ENCODE measurements at regions not wholly inside any gene's neighbourhood (a gene's known extent, or its start where the extent isn't known, plus 50 kb on each side); places are given as distances from the start of the nearest gene placed in this dataset.

DNA sequence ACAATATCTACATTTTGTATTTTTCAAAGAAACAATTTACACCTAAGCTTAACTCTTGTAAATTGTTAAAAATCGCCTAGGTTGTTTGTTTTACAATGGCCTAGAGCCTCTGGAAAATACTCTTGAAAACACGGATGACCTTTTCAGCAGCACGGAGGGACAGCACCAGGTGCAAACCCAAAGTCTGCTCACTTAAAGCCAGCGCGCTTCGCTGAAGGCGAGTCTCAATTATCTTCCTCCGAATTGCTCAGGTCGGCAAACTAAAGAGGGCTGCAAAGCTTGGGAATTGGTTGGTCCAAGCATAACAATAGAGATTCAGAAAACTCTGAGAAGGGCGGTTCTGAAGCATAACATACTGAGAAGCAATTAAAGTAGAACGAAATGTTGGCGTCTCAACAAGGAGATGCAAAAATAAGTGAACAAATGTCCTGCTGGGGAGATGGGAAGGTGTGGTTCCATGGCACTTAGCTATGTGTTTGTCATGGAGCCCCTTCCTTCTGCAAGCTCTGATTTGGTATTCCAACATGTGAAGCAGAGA is 139.9 kb upstream of the PITRM1 start:
- H3K27ac ChIP-seq (ENCODE audit: low read depth, low read length, poor library complexity, severe bottlenecking): no peak overlapping the region

DNA sequence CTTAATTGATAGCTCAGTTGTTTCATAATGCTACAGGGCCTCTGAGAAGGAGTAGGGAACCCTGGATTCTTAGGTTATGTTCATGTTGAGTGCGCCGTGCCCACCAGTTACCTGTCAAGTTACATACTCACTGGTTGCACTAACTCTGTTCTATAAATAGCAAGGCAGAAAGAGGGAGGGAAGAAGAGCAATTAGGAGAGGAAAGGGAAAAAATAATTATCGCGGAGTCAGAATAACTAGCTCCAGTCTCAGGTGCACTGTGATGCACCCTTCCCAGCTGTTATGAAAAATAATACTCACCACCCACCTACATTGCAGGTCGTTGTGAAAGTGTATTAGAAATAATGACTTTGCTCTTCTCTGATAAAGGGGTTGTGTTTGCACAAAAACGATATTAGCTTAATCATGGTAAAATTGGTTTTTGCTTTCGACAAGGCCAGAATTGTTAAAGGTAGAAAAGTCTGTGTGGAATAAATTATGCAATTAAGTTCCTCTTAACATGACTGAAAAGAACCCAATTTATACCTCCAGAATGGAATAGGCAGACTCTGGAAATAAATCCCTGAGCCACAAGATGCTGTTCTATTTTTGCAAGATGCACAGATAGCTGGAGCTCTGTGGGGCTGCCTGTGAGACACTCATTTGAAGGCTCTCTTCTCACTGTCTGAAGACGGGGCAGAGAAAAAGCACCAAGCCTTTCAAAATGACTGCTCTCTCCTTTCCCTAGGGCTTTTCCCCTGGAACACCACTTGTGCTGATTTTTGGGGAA is 137.6 kb upstream of the PITRM1 start:
- Histone ChIP-seq H3F3A (ENCODE audit: insufficient read depth, low read length) (no peaks in the 10 kb centered on the region), H3K4me2 (ENCODE audit: low read length) (no peak overlapping the region), H3K4me3 (ENCODE audit: low read depth, low read length, poor library complexity, severe bottlenecking) (no peak overlapping the region), H3K9me2 (ENCODE audit: low read depth, low read length) (no peaks in the 10 kb centered on the region), H3K4me1 (ENCODE audit: insufficient read depth, low read length, severe bottlenecking) (no peaks in the 10 kb centered on the region), H3K9ac (ENCODE audit: low read length) (no peak overlapping the region), H3K27ac (ENCODE audit: low read depth, low read length, poor library complexity, severe bottlenecking) (no peak overlapping the region), H3K27me3 (ENCODE audit: insufficient read depth, low read length) (no peaks in the 10 kb centered on the region), H4K20me1 (ENCODE audit: insufficient read depth, low read length) (no peaks in the 10 kb centered on the region), H2AFZ (ENCODE audit: low read length) (no peak overlapping the region), H3K79me2 (ENCODE audit: insufficient read depth, low read length) (no peaks in the 10 kb centered on the region), H3K9me3 (ENCODE audit: low read length) (no peaks in the 10 kb centered on the region), H3K36me3 (ENCODE audit: insufficient read depth, low read length) (no peaks in the 10 kb centered on the region)
- TF ChIP-seq EZH2 (IDR thresholded peaks at IDR 0.05; ENCODE audit: borderline replicate concordance, low read length): no peak
- TF ChIP-seq, protein P1, sequence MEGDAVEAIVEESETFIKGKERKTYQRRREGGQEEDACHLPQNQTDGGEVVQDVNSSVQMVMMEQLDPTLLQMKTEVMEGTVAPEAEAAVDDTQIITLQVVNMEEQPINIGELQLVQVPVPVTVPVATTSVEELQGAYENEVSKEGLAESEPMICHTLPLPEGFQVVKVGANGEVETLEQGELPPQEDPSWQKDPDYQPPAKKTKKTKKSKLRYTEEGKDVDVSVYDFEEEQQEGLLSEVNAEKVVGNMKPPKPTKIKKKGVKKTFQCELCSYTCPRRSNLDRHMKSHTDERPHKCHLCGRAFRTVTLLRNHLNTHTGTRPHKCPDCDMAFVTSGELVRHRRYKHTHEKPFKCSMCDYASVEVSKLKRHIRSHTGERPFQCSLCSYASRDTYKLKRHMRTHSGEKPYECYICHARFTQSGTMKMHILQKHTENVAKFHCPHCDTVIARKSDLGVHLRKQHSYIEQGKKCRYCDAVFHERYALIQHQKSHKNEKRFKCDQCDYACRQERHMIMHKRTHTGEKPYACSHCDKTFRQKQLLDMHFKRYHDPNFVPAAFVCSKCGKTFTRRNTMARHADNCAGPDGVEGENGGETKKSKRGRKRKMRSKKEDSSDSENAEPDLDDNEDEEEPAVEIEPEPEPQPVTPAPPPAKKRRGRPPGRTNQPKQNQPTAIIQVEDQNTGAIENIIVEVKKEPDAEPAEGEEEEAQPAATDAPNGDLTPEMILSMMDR (IDR thresholded peaks at IDR 0.05; ENCODE audit: low read length): no peak

More for the DNA sequence above, 139.9 kb upstream of the PITRM1 start:
- Histone ChIP-seq H4K20me1 (ENCODE audit: insufficient read depth, low read length) (no peaks in the 10 kb centered on the region), H3K27me3 (ENCODE audit: insufficient read depth, low read length) (no peaks in the 10 kb centered on the region), H3K4me1 (ENCODE audit: insufficient read depth, low read length, severe bottlenecking) (no peaks in the 10 kb centered on the region), H3K9me3 (ENCODE audit: low read length) (no peaks in the 10 kb centered on the region), H3K79me2 (ENCODE audit: insufficient read depth, low read length) (no peaks in the 10 kb centered on the region), H2AFZ (ENCODE audit: low read length) (no peak overlapping the region), H3K4me3 (ENCODE audit: low read depth, low read length, poor library complexity, severe bottlenecking) (no peak overlapping the region), H3K9ac (ENCODE audit: low read length) (no peak overlapping the region), H3K9me2 (ENCODE audit: low read depth, low read length) (no peaks in the 10 kb centered on the region), H3F3A (ENCODE audit: insufficient read depth, low read length) (no peaks in the 10 kb centered on the region), H3K36me3 (ENCODE audit: insufficient read depth, low read length) (no peaks in the 10 kb centered on the region), H3K4me2 (ENCODE audit: low read length) (no peak overlapping the region)
- TF ChIP-seq EZH2 (IDR thresholded peaks at IDR 0.05; ENCODE audit: borderline replicate concordance, low read length): no peak
- TF ChIP-seq, protein P1 (IDR thresholded peaks at IDR 0.05; ENCODE audit: low read length): no peak

DNA sequence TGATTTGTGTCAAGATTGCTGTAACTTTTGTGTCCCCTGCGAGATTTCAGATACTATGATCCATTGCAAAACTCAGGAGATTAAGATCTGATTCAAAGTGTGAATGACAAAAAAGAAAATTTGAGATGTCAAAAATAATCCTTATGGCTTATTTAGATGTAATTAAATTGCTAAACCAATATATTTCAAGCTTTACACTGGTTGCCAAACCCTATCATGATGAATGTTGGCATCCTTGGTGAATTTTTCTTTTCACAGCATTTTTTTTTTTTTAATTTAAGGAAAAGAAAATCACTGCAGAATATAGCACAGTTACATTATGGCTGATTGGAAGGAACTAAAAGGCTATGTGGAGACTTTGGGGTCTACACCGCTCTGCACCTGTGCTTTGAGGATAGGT is 133.5 kb upstream of the PITRM1 start:
- Histone ChIP-seq H3K79me2 (ENCODE audit: insufficient read depth, low read length) (no peaks in the 10 kb centered on the region), H3K4me2 (ENCODE audit: low read length) (no peak overlapping the region), H3K4me1 (ENCODE audit: insufficient read depth, low read length, severe bottlenecking) (no peaks in the 10 kb centered on the region), H3K36me3 (ENCODE audit: insufficient read depth, low read length) (no peaks in the 10 kb centered on the region), H3K27ac (ENCODE audit: low read depth, low read length, poor library complexity, severe bottlenecking) (no peak overlapping the region), H4K20me1 (ENCODE audit: insufficient read depth, low read length) (no peaks in the 10 kb centered on the region), H3K9me3 (ENCODE audit: low read length) (no peaks in the 10 kb centered on the region), H3K9ac (ENCODE audit: low read length) (no peak overlapping the region), H3K27me3 (ENCODE audit: insufficient read depth, low read length) (no peaks in the 10 kb centered on the region), H3F3A (ENCODE audit: insufficient read depth, low read length) (no peaks in the 10 kb centered on the region), H2AFZ (ENCODE audit: low read length) (no peak overlapping the region), H3K4me3 (ENCODE audit: low read depth, low read length, poor library complexity, severe bottlenecking) (no peak overlapping the region), H3K9me2 (ENCODE audit: low read depth, low read length) (no peaks in the 10 kb centered on the region)
- TF ChIP-seq, protein P1 (IDR thresholded peaks at IDR 0.05; ENCODE audit: low read length): no peak
- TF ChIP-seq EZH2 (IDR thresholded peaks at IDR 0.05; ENCODE audit: borderline replicate concordance, low read length): no peak
